ENCODE measurements at regions not wholly inside any gene's neighbourhood (a gene's known extent, or its start where the extent isn't known, plus 50 kb on each side); places are given as distances from the start of the nearest gene placed in this dataset.

DNA sequence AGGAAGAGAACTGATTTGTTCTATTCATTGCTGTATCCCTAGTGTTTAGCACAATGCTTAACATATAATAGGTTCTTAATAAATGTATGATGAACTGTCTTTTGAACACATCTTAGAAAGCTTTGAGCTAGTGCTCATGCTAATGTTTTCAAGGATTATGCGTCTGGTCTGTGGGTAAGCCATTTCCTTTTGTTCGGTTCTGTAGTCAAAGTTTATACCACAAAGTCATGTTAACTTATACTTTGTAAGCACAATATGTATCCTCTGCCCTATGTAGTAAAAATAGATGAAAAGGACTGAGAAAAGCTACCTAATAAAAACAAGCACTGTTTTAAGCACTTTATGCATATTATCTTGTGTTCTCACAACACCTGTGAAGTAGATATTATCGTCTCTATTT lies 301.9 kb downstream of the GLUD2 start:
- TF ChIP-seq, protein P1, sequence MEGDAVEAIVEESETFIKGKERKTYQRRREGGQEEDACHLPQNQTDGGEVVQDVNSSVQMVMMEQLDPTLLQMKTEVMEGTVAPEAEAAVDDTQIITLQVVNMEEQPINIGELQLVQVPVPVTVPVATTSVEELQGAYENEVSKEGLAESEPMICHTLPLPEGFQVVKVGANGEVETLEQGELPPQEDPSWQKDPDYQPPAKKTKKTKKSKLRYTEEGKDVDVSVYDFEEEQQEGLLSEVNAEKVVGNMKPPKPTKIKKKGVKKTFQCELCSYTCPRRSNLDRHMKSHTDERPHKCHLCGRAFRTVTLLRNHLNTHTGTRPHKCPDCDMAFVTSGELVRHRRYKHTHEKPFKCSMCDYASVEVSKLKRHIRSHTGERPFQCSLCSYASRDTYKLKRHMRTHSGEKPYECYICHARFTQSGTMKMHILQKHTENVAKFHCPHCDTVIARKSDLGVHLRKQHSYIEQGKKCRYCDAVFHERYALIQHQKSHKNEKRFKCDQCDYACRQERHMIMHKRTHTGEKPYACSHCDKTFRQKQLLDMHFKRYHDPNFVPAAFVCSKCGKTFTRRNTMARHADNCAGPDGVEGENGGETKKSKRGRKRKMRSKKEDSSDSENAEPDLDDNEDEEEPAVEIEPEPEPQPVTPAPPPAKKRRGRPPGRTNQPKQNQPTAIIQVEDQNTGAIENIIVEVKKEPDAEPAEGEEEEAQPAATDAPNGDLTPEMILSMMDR (IDR thresholded peaks at IDR 0.05; ENCODE audit: insufficient read depth, low read length, poor library complexity, severe bottlenecking), result no peak
- TF ChIP-seq EZH2phosphoT487 (conservative IDR thresholded peaks at IDR 0.05; ENCODE audit: low read length), result no peak
- H3K4me3 ChIP-seq (ENCODE audit: insufficient read depth, low read length, poor library complexity, severe bottlenecking), result no peak overlapping the region
- no peaks in the 10 kb centered on the region for H3K9me2 ChIP-seq (replicated peaks; ENCODE audit: insufficient read depth, low read length)
- no peaks in the 10 kb centered on the region for H4K20me1 ChIP-seq (ENCODE audit: low read depth, low read length)
- no peaks in the 10 kb centered on the region for H3K79me2 ChIP-seq (ENCODE audit: insufficient read depth, low read length)
- no peaks in the 10 kb centered on the region for H3K36me3 ChIP-seq (ENCODE audit: low read length)
- H3F3A ChIP-seq (ENCODE audit: insufficient read depth), result no peaks in the 10 kb centered on the region
- H2AFZ ChIP-seq (ENCODE audit: low read depth, low read length, severe bottlenecking), result no peak overlapping the region
- no peaks in the 10 kb centered on the region for H3K9me3 ChIP-seq (ENCODE audit: insufficient read depth, low read length)
- H3K27ac ChIP-seq (ENCODE audit: low read depth, low read length), result no peak overlapping the region
- H3K4me2 ChIP-seq (ENCODE audit: low read depth, low read length, poor library complexity, severe bottlenecking), result no peak overlapping the region
- H3K27me3 ChIP-seq (ENCODE audit: low read length), result no peaks in the 10 kb centered on the region
- H3K9ac ChIP-seq (ENCODE audit: low read length), result no peak overlapping the region

DNA sequence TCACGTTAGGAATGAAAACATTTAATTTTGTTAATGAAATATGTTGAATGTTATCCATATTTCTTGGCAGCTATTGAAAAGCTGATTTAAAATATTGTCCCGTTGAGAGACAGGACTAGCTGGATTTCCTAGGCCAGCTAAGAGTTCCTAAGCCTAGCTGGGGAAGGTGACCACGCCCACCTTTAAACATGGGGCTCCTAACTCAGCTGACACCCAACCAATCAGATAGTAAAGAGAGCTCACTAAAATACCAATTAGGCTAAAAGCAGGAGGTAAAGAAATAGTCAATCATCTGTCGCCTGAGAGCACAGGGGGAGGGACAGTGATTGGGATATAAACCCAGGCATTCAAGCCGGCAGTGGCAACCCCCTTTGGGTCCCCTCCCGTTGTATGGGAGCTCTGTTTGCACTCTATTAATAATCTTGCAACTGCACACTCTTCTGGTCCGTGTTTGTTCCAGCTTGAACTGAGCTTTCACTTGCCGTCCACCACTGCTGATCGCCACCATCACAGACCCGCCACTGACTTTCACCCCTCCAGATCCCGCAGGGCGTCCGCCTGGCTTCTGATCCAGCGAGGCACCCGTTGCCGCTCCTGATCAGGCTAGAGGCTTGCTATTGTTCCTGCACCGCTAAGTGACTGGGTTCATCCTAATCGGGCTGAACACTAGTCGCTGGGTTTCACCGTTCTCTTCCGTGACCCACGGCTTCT lies 308.9 kb downstream of the GLUD2 start:
- Histone ChIP-seq H3K4me2 (ENCODE audit: low read depth, low read length, poor library complexity, severe bottlenecking) (no peak overlapping the region), H3K79me2 (ENCODE audit: insufficient read depth, low read length) (no peaks in the 10 kb centered on the region), H3K4me3 (ENCODE audit: insufficient read depth, low read length, poor library complexity, severe bottlenecking) (no peak overlapping the region), H2AFZ (ENCODE audit: low read depth, low read length, severe bottlenecking) (no peak overlapping the region), H3K27ac (ENCODE audit: low read depth, low read length) (no peak overlapping the region), H3F3A (ENCODE audit: insufficient read depth) (no peaks in the 10 kb centered on the region), H4K20me1 (ENCODE audit: low read depth, low read length) (no peaks in the 10 kb centered on the region), H3K36me3 (ENCODE audit: low read length) (no peaks in the 10 kb centered on the region), H3K9me2 (replicated peaks; ENCODE audit: insufficient read depth, low read length) (no peaks in the 10 kb centered on the region), H3K9ac (ENCODE audit: low read length) (no peak overlapping the region), H3K27me3 (ENCODE audit: low read length) (no peaks in the 10 kb centered on the region), H3K9me3 (ENCODE audit: insufficient read depth, low read length) (no peaks in the 10 kb centered on the region)
- TF ChIP-seq, protein P1 (IDR thresholded peaks at IDR 0.05; ENCODE audit: insufficient read depth, low read length, poor library complexity, severe bottlenecking), result no peak
- TF ChIP-seq EZH2phosphoT487 (conservative IDR thresholded peaks at IDR 0.05; ENCODE audit: low read length), result no peak

DNA sequence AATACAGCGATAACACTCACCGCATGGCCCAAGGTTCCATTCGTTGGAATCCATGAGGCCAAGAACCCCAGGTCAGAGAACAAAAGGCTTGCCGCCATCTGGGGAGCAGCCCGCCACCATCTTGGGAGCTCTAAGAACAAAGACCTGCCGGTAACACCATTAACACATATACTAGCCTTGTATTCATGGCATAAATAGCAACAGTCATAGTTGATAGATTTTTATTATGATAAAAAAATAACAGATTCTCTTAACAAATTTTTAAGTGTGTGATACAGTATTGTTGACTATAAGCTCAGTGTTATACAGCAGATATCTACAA lies 309.4 kb downstream of the GLUD2 start:
- Histone ChIP-seq H4K20me1 (ENCODE audit: low read depth, low read length) (no peaks in the 10 kb centered on the region), H2AFZ (ENCODE audit: low read depth, low read length, severe bottlenecking) (no peak overlapping the region), H3K9me3 (ENCODE audit: insufficient read depth, low read length) (no peaks in the 10 kb centered on the region), H3K27ac (ENCODE audit: low read depth, low read length) (no peak overlapping the region), H3K9me2 (replicated peaks; ENCODE audit: insufficient read depth, low read length) (no peaks in the 10 kb centered on the region), H3K36me3 (ENCODE audit: low read length) (no peaks in the 10 kb centered on the region), H3K4me3 (ENCODE audit: insufficient read depth, low read length, poor library complexity, severe bottlenecking) (no peak overlapping the region), H3K79me2 (ENCODE audit: insufficient read depth, low read length) (no peaks in the 10 kb centered on the region), H3K9ac (ENCODE audit: low read length) (no peak overlapping the region), H3F3A (ENCODE audit: insufficient read depth) (no peaks in the 10 kb centered on the region), H3K27me3 (ENCODE audit: low read length) (no peaks in the 10 kb centered on the region), H3K4me2 (ENCODE audit: low read depth, low read length, poor library complexity, severe bottlenecking) (no peak overlapping the region)
- no peak for TF ChIP-seq EZH2phosphoT487 (conservative IDR thresholded peaks at IDR 0.05; ENCODE audit: low read length)
- TF ChIP-seq, protein P1 (IDR thresholded peaks at IDR 0.05; ENCODE audit: insufficient read depth, low read length, poor library complexity, severe bottlenecking), result no peak
